ENCODE measurements at regions not wholly inside any gene's neighbourhood (a gene's known extent, or its start where the extent isn't known, plus 50 kb on each side); places are given as distances from the start of the nearest gene placed in this dataset.

GRCh38 chr2:188894979-188895378 lies 79.2 kb upstream of the COL3A1 start:
- POLR2A ChIA-PET (ENCODE audit: low non-redundant PET), result no interaction called here
- TF ChIP-seq, protein P1, sequence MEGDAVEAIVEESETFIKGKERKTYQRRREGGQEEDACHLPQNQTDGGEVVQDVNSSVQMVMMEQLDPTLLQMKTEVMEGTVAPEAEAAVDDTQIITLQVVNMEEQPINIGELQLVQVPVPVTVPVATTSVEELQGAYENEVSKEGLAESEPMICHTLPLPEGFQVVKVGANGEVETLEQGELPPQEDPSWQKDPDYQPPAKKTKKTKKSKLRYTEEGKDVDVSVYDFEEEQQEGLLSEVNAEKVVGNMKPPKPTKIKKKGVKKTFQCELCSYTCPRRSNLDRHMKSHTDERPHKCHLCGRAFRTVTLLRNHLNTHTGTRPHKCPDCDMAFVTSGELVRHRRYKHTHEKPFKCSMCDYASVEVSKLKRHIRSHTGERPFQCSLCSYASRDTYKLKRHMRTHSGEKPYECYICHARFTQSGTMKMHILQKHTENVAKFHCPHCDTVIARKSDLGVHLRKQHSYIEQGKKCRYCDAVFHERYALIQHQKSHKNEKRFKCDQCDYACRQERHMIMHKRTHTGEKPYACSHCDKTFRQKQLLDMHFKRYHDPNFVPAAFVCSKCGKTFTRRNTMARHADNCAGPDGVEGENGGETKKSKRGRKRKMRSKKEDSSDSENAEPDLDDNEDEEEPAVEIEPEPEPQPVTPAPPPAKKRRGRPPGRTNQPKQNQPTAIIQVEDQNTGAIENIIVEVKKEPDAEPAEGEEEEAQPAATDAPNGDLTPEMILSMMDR (conservative IDR thresholded peaks at IDR 0.05; ENCODE audit: low read depth), result no peak
- CTCF ChIA-PET, result no interaction called here
- DNase-seq (ENCODE audit: low spot score), result no peak
- H3K27ac ChIP-seq, result no peak overlapping the region

GRCh38 chr2:188897096-188897495 lies 77.1 kb upstream of the COL3A1 start:
- no peak overlapping the region for H3K27ac ChIP-seq
- no peak for DNase-seq (ENCODE audit: low spot score)
- TF ChIP-seq, protein P1 (conservative IDR thresholded peaks at IDR 0.05; ENCODE audit: low read depth), result no peak
- CTCF ChIA-PET, result no interaction called here
- POLR2A ChIA-PET (ENCODE audit: low non-redundant PET), result no interaction called here

- no peak for DNase-seq (ENCODE audit: low spot score)
- ChIA-PET POLR2A (ENCODE audit: low non-redundant PET) (no interaction called here), CTCF (no interaction called here)
- TF ChIP-seq, protein P1 (conservative IDR thresholded peaks at IDR 0.05; ENCODE audit: low read depth), result no peak
- no peak overlapping the region for H3K27ac ChIP-seq
Measured at GRCh38 chr2:188898261-188898660, 75.9 kb upstream of the COL3A1 start.

- TF ChIP-seq, protein P1 (conservative IDR thresholded peaks at IDR 0.05; ENCODE audit: low read depth), result no peak
- ChIA-PET POLR2A (ENCODE audit: low non-redundant PET) (no interaction called here), CTCF (no interaction called here)
- peak; percentile 35 for DNase-seq (ENCODE audit: low spot score)
- H3K27ac ChIP-seq, result no peak overlapping the region
Measured at GRCh38 chr2:188902901-188903491, 71.2 kb upstream of the COL3A1 start.

- no peak for DNase-seq (ENCODE audit: low spot score)
- CTCF ChIA-PET, result no interaction called here
- POLR2A ChIA-PET (ENCODE audit: low non-redundant PET), result no interaction called here
- no peak overlapping the region for H3K27ac ChIP-seq
- TF ChIP-seq, protein P1 (conservative IDR thresholded peaks at IDR 0.05; ENCODE audit: low read depth), result no peak
Measured at GRCh38 chr2:188903740-188904139, 70.4 kb upstream of the COL3A1 start.

GRCh38 chr2:188909036-188909435 lies 65.1 kb upstream of the COL3A1 start:
- ChIA-PET CTCF (no interaction called here), POLR2A (ENCODE audit: low non-redundant PET) (no interaction called here)
- no peak overlapping the region for H3K27ac ChIP-seq
- TF ChIP-seq, protein P1 (conservative IDR thresholded peaks at IDR 0.05; ENCODE audit: low read depth), result no peak
- no peak for DNase-seq (ENCODE audit: low spot score)

- CTCF ChIA-PET, result no interaction called here
Measured at GRCh38 chr2:188916736-188917135, 57.4 kb upstream of the COL3A1 start.

More at GRCh38 chr2:188916736-188917135, 57.4 kb upstream of the COL3A1 start:
- POLR2A ChIA-PET (ENCODE audit: low non-redundant PET), result no interaction called here
- TF ChIP-seq, protein P1 (conservative IDR thresholded peaks at IDR 0.05; ENCODE audit: low read depth), result no peak
- DNase-seq (ENCODE audit: low spot score), result no peak
- H3K27ac ChIP-seq, result no peak overlapping the region

Measured in RWPE1 (cell line).